Esophagus squamous epithelium (tissue), 4 donors: ENCODE measurements at regions not wholly inside any gene's neighbourhood (a gene's known extent, or its start where the extent isn't known, plus 50 kb on each side); places are given as distances from the start of the nearest gene placed in this dataset.

Experiments
- POLR2A ChIP-seq, 4 donors: fragments of 450-650 bp; IDR thresholded peaks; one replicate each; pipeline ENCODE4 v1.6.1; 2017; ENCODE audit warnings: antibody characterized with exemption in 4 of 4, mild to moderate bottlenecking in 4 of 4, moderate library complexity in 3 of 4
- TF ChIP-seq, protein P1 (sequence below), 6 experiments: fragments of 450-650 bp in 4 of 6; fragments of 200-600 bp in 2 of 6; sonication (generic) in 2 of 6; IDR thresholded peaks; one replicate each; pipeline ENCODE4 v1.5.1; 2016 to 2019; ENCODE audit warnings: antibody characterized with exemption in 6 of 6, mild to moderate bottlenecking in 4 of 6, moderate library complexity in 4 of 6

DNA sequence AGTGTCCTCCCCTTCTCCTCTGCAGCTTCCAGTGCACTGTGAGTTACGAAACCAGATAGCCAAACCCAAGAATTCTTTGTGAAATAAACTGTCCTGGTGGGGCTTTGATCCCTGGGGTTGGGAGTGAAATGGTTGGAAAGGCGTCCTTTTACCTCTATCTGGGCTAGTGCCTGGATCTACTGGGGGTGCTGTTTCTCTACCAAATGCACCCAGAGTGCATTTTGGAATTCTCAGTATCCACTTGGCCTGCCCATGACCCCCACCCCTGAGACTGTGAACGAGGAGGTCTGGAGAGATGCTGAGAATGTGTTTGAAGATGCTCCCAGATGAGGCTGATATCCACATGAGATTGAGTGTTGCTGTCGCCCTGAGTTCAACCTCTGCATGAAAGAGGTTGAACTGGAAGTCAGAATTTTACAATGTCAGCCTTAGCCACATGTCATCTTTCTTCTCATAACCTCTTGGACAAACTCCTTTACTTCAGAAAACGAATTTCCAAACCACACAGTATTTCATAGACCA lies 87.1 kb upstream of the CLMN start:
- TF ChIP-seq, protein P1, sequence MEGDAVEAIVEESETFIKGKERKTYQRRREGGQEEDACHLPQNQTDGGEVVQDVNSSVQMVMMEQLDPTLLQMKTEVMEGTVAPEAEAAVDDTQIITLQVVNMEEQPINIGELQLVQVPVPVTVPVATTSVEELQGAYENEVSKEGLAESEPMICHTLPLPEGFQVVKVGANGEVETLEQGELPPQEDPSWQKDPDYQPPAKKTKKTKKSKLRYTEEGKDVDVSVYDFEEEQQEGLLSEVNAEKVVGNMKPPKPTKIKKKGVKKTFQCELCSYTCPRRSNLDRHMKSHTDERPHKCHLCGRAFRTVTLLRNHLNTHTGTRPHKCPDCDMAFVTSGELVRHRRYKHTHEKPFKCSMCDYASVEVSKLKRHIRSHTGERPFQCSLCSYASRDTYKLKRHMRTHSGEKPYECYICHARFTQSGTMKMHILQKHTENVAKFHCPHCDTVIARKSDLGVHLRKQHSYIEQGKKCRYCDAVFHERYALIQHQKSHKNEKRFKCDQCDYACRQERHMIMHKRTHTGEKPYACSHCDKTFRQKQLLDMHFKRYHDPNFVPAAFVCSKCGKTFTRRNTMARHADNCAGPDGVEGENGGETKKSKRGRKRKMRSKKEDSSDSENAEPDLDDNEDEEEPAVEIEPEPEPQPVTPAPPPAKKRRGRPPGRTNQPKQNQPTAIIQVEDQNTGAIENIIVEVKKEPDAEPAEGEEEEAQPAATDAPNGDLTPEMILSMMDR (IDR thresholded peaks at IDR 0.05): no peak
- TF ChIP-seq POLR2A (IDR thresholded peaks at IDR 0.05): no peak
